Pancreas (tissue), 10 donors: ENCODE measurements at regions not wholly inside any gene's neighbourhood (a gene's known extent, or its start where the extent isn't known, plus 50 kb on each side); places are given as distances from the start of the nearest gene placed in this dataset.
A peak's percentile ranks its signal among the peaks of the same experiment; 100 is the strongest.

Experiments used
- ATAC-seq, 4 donors: fragments of 200-7000 bp; cut with Tn5 transposase; one replicate each; pipeline versions ENCODE4 v1.8.0 to v1.9.1; 2020; ENCODE audit warnings: mild to moderate bottlenecking in 4 of 4, moderate library complexity in 4 of 4
- DNase-seq, 6 donors: peaks; one replicate each; pipeline ENCODE4 v3.0.0-alpha.2; 2020
- FAIRE-seq: peaks from 2 replicates; lab custom pipeline; 2012; peaks lifted over from hg19 to GRCh38; lab: Jason Lieb, UNC
- H3K27ac ChIP-seq, 4 donors: fragments of 200-600 bp; sonication (generic); 1 replicate in 3 of 4; 2 replicates in 1 of 4; pipeline versions ENCODE4 v1.5.0 to v1.8.0; 2020
- H3K27me3 ChIP-seq, 4 donors: fragments of 200-600 bp; one replicate each; pipeline ENCODE4 v1.8.0; 2021
- H3K36me3 ChIP-seq, 3 donors: fragments of 200-600 bp; sonication (generic) in 1 of 3; one replicate each; pipeline versions ENCODE4 v1.5.0 to v1.8.0; 2020 to 2021
- H3K4me1 ChIP-seq, 3 donors: fragments of 200-600 bp; one replicate each; pipeline ENCODE4 v1.8.0; 2021
- H3K4me3 ChIP-seq, 4 donors: fragments of 200-600 bp; sonication (generic) in 2 of 4; one replicate each; pipeline versions ENCODE4 v1.5.0 to v1.8.0; 2020 to 2021
- H3K9me3 ChIP-seq, 4 donors: fragments of 200-600 bp; one replicate each; pipeline ENCODE4 v1.8.0; 2021
- CTCF ChIP-seq, 4 donors: fragments of 200-600 bp; sonication (generic) in 3 of 4; IDR thresholded peaks; one replicate each; pipeline versions ENCODE4 v1.5.0 to v1.8.0; 2021; ENCODE audit warnings: antibody characterized with exemption in 4 of 4
- WGBS, 2 donors: extraction: QIAGEN DNeasy Blood & Tissue Kit; methylation state at CpG; one replicate each; pipeline ENCODE4 v1.1.7; 2013; 5-methylcytosine and 5-hydroxymethylcytosine counted together
- intact Hi-C, 3 donors: fragments of 100-400 bp; cut with DNase I; formaldehyde crosslinking; loops; one replicate each; pipeline versions ENCODE4 v1.11.1 to v1.14.2; 2022
- donor health status: healthy with polysubstance abuse.
- donor health status: DM: no; HTN: no; CAD: no; lungs with moderate emphysema.
- donor health status: DM: no; HTN: no; CAD: no.
- donor health status: control.
- donor health status: control.
- donor health status: Bipolar disorder and iron deficiency.
- donor health status: DM: yes; HTN: yes; CAD: no.
- donor health status: DM: no; HTN: no; CAD: no.
- donor health status: DM: no; HTN: no; CAD: no.
- donor health status: DM: yes; HTN: yes; CAD: no.

- Histone ChIP-seq H3K4me3 (no peak overlapping the region), H3K27me3 (no peaks in the 10 kb centered on the region), H3K4me1 (no peaks in the 10 kb centered on the region), H3K27ac (no peak overlapping the region), H3K9me3 (no peaks in the 10 kb centered on the region), H3K36me3 (no peaks in the 10 kb centered on the region)
- intact Hi-C loops, result no loop called here
- WGBS, 2 donors, result 64 to 74% methylated on average over 7 of the region's 7 CpGs
- ATAC-seq (peak in 1 of 4 donors; percentile 11), FAIRE-seq (no peak), DNase-seq (no peak)
- TF ChIP-seq CTCF (IDR thresholded peaks at IDR 0.05), result no peak
Observed at GRCh38 chr2:16559278-16560067, 106.2 kb downstream of the CYRIA start.

- Histone ChIP-seq H3K27ac (no peak overlapping the region), H3K36me3 (no peaks in the 10 kb centered on the region), H3K27me3 (no peaks in the 10 kb centered on the region), H3K4me1 (no peaks in the 10 kb centered on the region), H3K4me3 (no peak overlapping the region), H3K9me3 (no peaks in the 10 kb centered on the region)
- ATAC-seq (no peak), DNase-seq (no peak), FAIRE-seq (no peak)
- intact Hi-C loops, result no loop called here
- TF ChIP-seq CTCF (IDR thresholded peaks at IDR 0.05), result no peak
Observed at GRCh38 chr2:16554060-16554583, 111.5 kb downstream of the CYRIA start.

GRCh38 chr2:16553226-16553625 is 112.4 kb downstream of the CYRIA start:
- FAIRE-seq, result no peak
- 33 to 51% methylated on average over 4 of the region's 4 CpGs for WGBS, 2 donors
- Histone ChIP-seq H3K9me3 (no peaks in the 10 kb centered on the region), H3K4me3 (no peak overlapping the region), H3K27me3 (no peaks in the 10 kb centered on the region), H3K4me1 (no peaks in the 10 kb centered on the region), H3K27ac (no peak overlapping the region), H3K36me3 (no peaks in the 10 kb centered on the region)
- peak in 1 of 6 donors; percentile 22 for DNase-seq
- intact Hi-C loops, result no loop called here
- ATAC-seq, result peak in 3 of 4 donors; percentile 51 to 68 (median 64)
- TF ChIP-seq CTCF (IDR thresholded peaks at IDR 0.05), result peak in 3 of 4 donors; percentile 23 to 47 (median 45)

- 41 to 50% methylated on average over 4 of the region's 4 CpGs for WGBS, 2 donors
Observed at GRCh38 chr2:16552202-16552601, 113.4 kb downstream of the CYRIA start.

More at GRCh38 chr2:16552202-16552601, 113.4 kb downstream of the CYRIA start:
- TF ChIP-seq CTCF (IDR thresholded peaks at IDR 0.05), result no peak
- Histone ChIP-seq H3K27ac (no peak overlapping the region), H3K27me3 (no peaks in the 10 kb centered on the region), H3K9me3 (no peaks in the 10 kb centered on the region), H3K4me3 (no peak overlapping the region), H3K36me3 (no peaks in the 10 kb centered on the region), H3K4me1 (no peaks in the 10 kb centered on the region)
- intact Hi-C loops, result no loop called here
- FAIRE-seq (no peak), DNase-seq (no peak), ATAC-seq (no peak)
